ENCODE measurements at regions not wholly inside any gene's neighbourhood (a gene's known extent, or its start where the extent isn't known, plus 50 kb on each side); places are given as distances from the start of the nearest gene placed in this dataset.

- Histone ChIP-seq H4K20me1 (ENCODE audit: insufficient read depth, low read length) (no peaks in the 10 kb centered on the region), H3K36me3 (replicated peaks; ENCODE audit: insufficient read depth, low read length) (no peaks in the 10 kb centered on the region), H3F3A (ENCODE audit: insufficient read depth, low read length) (no peaks in the 10 kb centered on the region), H3K9me2 (replicated peaks; ENCODE audit: insufficient read depth, low read length) (no peaks in the 10 kb centered on the region), H3K9me3 (replicated peaks; ENCODE audit: insufficient read depth, low read length) (no peaks in the 10 kb centered on the region), H3K4me2 (ENCODE audit: low read depth, low read length) (no peak overlapping the region), H3K9ac (ENCODE audit: low read length) (no peak overlapping the region), H3K4me3 (ENCODE audit: low read length) (no peak overlapping the region), H3K4me1 (ENCODE audit: low read length) (no peaks in the 10 kb centered on the region), H3K27me3 (replicated peaks; ENCODE audit: insufficient read depth, low read length) (no peaks in the 10 kb centered on the region), H3K27ac (ENCODE audit: low read length) (no peak overlapping the region), H3K79me2 (ENCODE audit: low read length) (no peaks in the 10 kb centered on the region), H2AFZ (ENCODE audit: low read length) (no peak overlapping the region)
- no peak for DNase-seq
- TF ChIP-seq EZH2 (optimal IDR thresholded peaks at IDR 0.05; ENCODE audit: low read depth, low read length) (no peak), CTCF (IDR thresholded peaks at IDR 0.05; ENCODE audit: low read length) (no peak), EZH2phosphoT487 (IDR thresholded peaks at IDR 0.05; ENCODE audit: low read length) (no peak)
Observed at GRCh38 chr4:110816367-110816766, 193.5 kb upstream of the PITX2 start.

GRCh38 chr4:110821186-110821585 lies 198.3 kb upstream of the PITX2 start:
- H3K9me2 ChIP-seq (replicated peaks; ENCODE audit: insufficient read depth, low read length): no peaks in the 10 kb centered on the region
- H3K79me2 ChIP-seq (ENCODE audit: low read length): no peaks in the 10 kb centered on the region
- H3K9me3 ChIP-seq (replicated peaks; ENCODE audit: insufficient read depth, low read length): no peaks in the 10 kb centered on the region
- DNase-seq: no peak
- TF ChIP-seq EZH2phosphoT487 (IDR thresholded peaks at IDR 0.05; ENCODE audit: low read length): no peak
- no peak overlapping the region for H3K4me2 ChIP-seq (ENCODE audit: low read depth, low read length)
- no peaks in the 10 kb centered on the region for H4K20me1 ChIP-seq (ENCODE audit: insufficient read depth, low read length)
- H2AFZ ChIP-seq (ENCODE audit: low read length): no peak overlapping the region
- no peaks in the 10 kb centered on the region for H3K4me1 ChIP-seq (ENCODE audit: low read length)
- H3K9ac ChIP-seq (ENCODE audit: low read length): no peak overlapping the region
- H3K4me3 ChIP-seq (ENCODE audit: low read length): no peak overlapping the region
- H3K27me3 ChIP-seq (replicated peaks; ENCODE audit: insufficient read depth, low read length): no peaks in the 10 kb centered on the region
- no peaks in the 10 kb centered on the region for H3F3A ChIP-seq (ENCODE audit: insufficient read depth, low read length)
- H3K27ac ChIP-seq (ENCODE audit: low read length): no peak overlapping the region
- H3K36me3 ChIP-seq (replicated peaks; ENCODE audit: insufficient read depth, low read length): no peaks in the 10 kb centered on the region

GRCh38 chr4:110823251-110823650 lies 200.4 kb upstream of the PITX2 start:
- H3K4me3 ChIP-seq (ENCODE audit: low read length): no peak overlapping the region

More at GRCh38 chr4:110823251-110823650, 200.4 kb upstream of the PITX2 start:
- Histone ChIP-seq H3K79me2 (ENCODE audit: low read length) (no peaks in the 10 kb centered on the region), H3K9me3 (replicated peaks; ENCODE audit: insufficient read depth, low read length) (no peaks in the 10 kb centered on the region), H3K4me1 (ENCODE audit: low read length) (no peaks in the 10 kb centered on the region), H3K9ac (ENCODE audit: low read length) (no peak overlapping the region), H3K9me2 (replicated peaks; ENCODE audit: insufficient read depth, low read length) (no peaks in the 10 kb centered on the region), H3K27ac (ENCODE audit: low read length) (no peak overlapping the region), H3K4me2 (ENCODE audit: low read depth, low read length) (no peak overlapping the region), H3F3A (ENCODE audit: insufficient read depth, low read length) (no peaks in the 10 kb centered on the region), H2AFZ (ENCODE audit: low read length) (no peak overlapping the region), H3K27me3 (replicated peaks; ENCODE audit: insufficient read depth, low read length) (no peaks in the 10 kb centered on the region), H4K20me1 (ENCODE audit: insufficient read depth, low read length) (no peaks in the 10 kb centered on the region), H3K36me3 (replicated peaks; ENCODE audit: insufficient read depth, low read length) (no peaks in the 10 kb centered on the region)
- TF ChIP-seq CTCF (IDR thresholded peaks at IDR 0.05; ENCODE audit: low read length): no peak
- no peak for TF ChIP-seq EZH2phosphoT487 (IDR thresholded peaks at IDR 0.05; ENCODE audit: low read length)
- no peak for TF ChIP-seq EZH2 (optimal IDR thresholded peaks at IDR 0.05; ENCODE audit: low read depth, low read length)
- DNase-seq: no peak

Measured in MM.1S (cell line).